ENCODE measurements at regions not wholly inside any gene's neighbourhood (a gene's known extent, or its start where the extent isn't known, plus 50 kb on each side); places are given as distances from the start of the nearest gene placed in this dataset.

- TF ChIP-seq CTCF (conservative IDR thresholded peaks at IDR 0.05 in 1 of 2, IDR thresholded peaks at IDR 0.05 in 1 of 2; ENCODE audit: extremely low read depth in 1 of 2, insufficient read depth in 1 of 2, low read depth in 1 of 2, low read length in 2 of 2) (no peak), EZH2 (IDR thresholded peaks at IDR 0.05; ENCODE audit: borderline replicate concordance, low read length) (no peak)
Observed at GRCh38 chr6:156065849-156066248, 610.2 kb upstream of the NOX3 start.

Data from mammary epithelial cell (primary cell).